Tongue (tissue), 1 donor: ENCODE measurements at regions not wholly inside any gene's neighbourhood (a gene's known extent, or its start where the extent isn't known, plus 50 kb on each side); places are given as distances from the start of the nearest gene placed in this dataset.
A peak's percentile ranks its signal among the peaks of the same experiment; 100 is the strongest.

Source experiments
- DNase-seq: peaks from one replicate; pipeline ENCODE4 v3.0.0-alpha.2; 2015

- DNase-seq: no peak
These were observed 572.7 kb downstream of the NPHP4 start for GRCh38 chr1:5419501-5419900.

- DNase-seq: no peak
These were observed 575.7 kb downstream of the NPHP4 start for GRCh38 chr1:5416518-5416917.

- DNase-seq: no peak
These were observed 576.6 kb downstream of the NPHP4 start for GRCh38 chr1:5415606-5416005.

GRCh38 chr1:5410652-5411051, 581.6 kb downstream of the NPHP4 start:
- DNase-seq: no peak

- peak; percentile 34 for DNase-seq
These were observed 583.8 kb downstream of the NPHP4 start for GRCh38 chr1:5408401-5408800.

GRCh38 chr1:5405263-5405662, 587.0 kb downstream of the NPHP4 start:
- DNase-seq: no peak

GRCh38 chr1:5404412-5405203, 587.6 kb downstream of the NPHP4 start:
- DNase-seq: no peak

GRCh38 chr1:5403935-5404334, 588.3 kb downstream of the NPHP4 start:
- DNase-seq: no peak

- no peak for DNase-seq
These were observed 589.6 kb downstream of the NPHP4 start for GRCh38 chr1:5402618-5403017.

GRCh38 chr1:5399771-5400170, 592.5 kb downstream of the NPHP4 start:
- no peak for DNase-seq

GRCh38 chr1:5396593-5396992, 595.6 kb downstream of the NPHP4 start:
- DNase-seq: no peak

GRCh38 chr1:5394111-5394510, 598.1 kb downstream of the NPHP4 start:
- no peak for DNase-seq

- DNase-seq: no peak
These were observed 598.6 kb downstream of the NPHP4 start for GRCh38 chr1:5393603-5394002.

GRCh38 chr1:5393146-5393545, 599.1 kb downstream of the NPHP4 start:
- DNase-seq: no peak

GRCh38 chr1:5391725-5392124, 600.5 kb downstream of the NPHP4 start:
- DNase-seq: no peak

- DNase-seq: no peak
These were observed 601.7 kb downstream of the NPHP4 start for GRCh38 chr1:5390504-5390903.

- DNase-seq: no peak
These were observed 602.9 kb downstream of the NPHP4 start for GRCh38 chr1:5389101-5389885.

- no peak for DNase-seq
These were observed 603.6 kb downstream of the NPHP4 start for GRCh38 chr1:5388622-5389021.

- DNase-seq: no peak
These were observed 605.9 kb downstream of the NPHP4 start for GRCh38 chr1:5386371-5386770.

GRCh38 chr1:5385956-5386355, 606.3 kb downstream of the NPHP4 start:
- DNase-seq: no peak

- no peak for DNase-seq
These were observed 607.0 kb downstream of the NPHP4 start for GRCh38 chr1:5385096-5385799.

- no peak for DNase-seq
These were observed 610.7 kb downstream of the NPHP4 start for GRCh38 chr1:5381491-5381890.

- no peak for DNase-seq
These were observed 613.0 kb downstream of the NPHP4 start for GRCh38 chr1:5379176-5379759.
